Trophoblast cell (in vitro differentiated cells and primary cell): ENCODE measurements at regions not wholly inside any gene's neighbourhood (a gene's known extent, or its start where the extent isn't known, plus 50 kb on each side); places are given as distances from the start of the nearest gene placed in this dataset.

Experiments
- DNase-seq, 2 donors: peaks; one replicate each; pipeline ENCODE4 v3.0.0-alpha.2; 2016
- H2AFZ ChIP-seq: 2 replicates; pipeline ENCODE4 v1.6.1; 2013; ENCODE audit warnings: low read length, moderate library complexity, mild to moderate bottlenecking; ENCODE audit not compliant: insufficient read depth, poor library complexity
- H2AK5ac ChIP-seq: 2 replicates; pipeline ENCODE4 v1.6.1; 2013; ENCODE audit warnings: mild to moderate bottlenecking, low read length
- H2BK120ac ChIP-seq: 2 replicates; pipeline ENCODE4 v1.6.1; 2013; ENCODE audit warnings: low read length, mild to moderate bottlenecking, moderate library complexity; ENCODE audit not compliant: insufficient read depth, poor library complexity
- H2BK12ac ChIP-seq: 2 replicates; pipeline ENCODE4 v1.6.1; 2013; ENCODE audit warnings: mild to moderate bottlenecking, low read length, moderate library complexity
- H2BK5ac ChIP-seq: 2 replicates; pipeline ENCODE4 v1.6.1; 2013; ENCODE audit warnings: low read length, low read depth, moderate library complexity, mild to moderate bottlenecking; ENCODE audit not compliant: poor library complexity
- H3K14ac ChIP-seq: 2 replicates; pipeline ENCODE4 v1.6.1; 2013; ENCODE audit warnings: mild to moderate bottlenecking, low read length
- H3K18ac ChIP-seq: 2 replicates; pipeline ENCODE4 v1.6.1; 2013; ENCODE audit warnings: mild to moderate bottlenecking, low read length
- H3K23ac ChIP-seq: 2 replicates; pipeline ENCODE4 v1.6.1; 2013; ENCODE audit warnings: low read length
- H3K27ac ChIP-seq: 2 replicates; pipeline ENCODE4 v1.5.1; 2013; ENCODE audit warnings: low read depth, mild to moderate bottlenecking, inconsistent platforms, low read length, moderate library complexity
- H3K27me3 ChIP-seq: 2 replicates; pipeline ENCODE4 v1.6.1; 2013; ENCODE audit warnings: inconsistent platforms, mild to moderate bottlenecking, low read length, moderate library complexity; ENCODE audit not compliant: insufficient read depth
- H3K36me3 ChIP-seq, 2 experiments: 1 replicate in 1 of 2; 2 replicates in 1 of 2; pipeline ENCODE4 v1.6.1; 2013; ENCODE audit warnings: low read length in 2 of 2, mild to moderate bottlenecking in 2 of 2, moderate library complexity in 1 of 2; ENCODE audit not compliant: insufficient read depth in 2 of 2, control insufficient read depth in 1 of 2
- H3K4ac ChIP-seq: 2 replicates; pipeline ENCODE4 v1.6.1; 2013; ENCODE audit warnings: low read depth, mild to moderate bottlenecking, low read length, moderate library complexity
- H3K4me1 ChIP-seq, 2 experiments: 1 replicate in 1 of 2; 2 replicates in 1 of 2; pipeline ENCODE4 v1.6.1; 2013; ENCODE audit warnings: low read length in 2 of 2, mild to moderate bottlenecking in 2 of 2, moderate library complexity in 1 of 2; ENCODE audit not compliant: insufficient read depth in 2 of 2, control insufficient read depth in 1 of 2
- H3K4me2 ChIP-seq: 2 replicates; pipeline ENCODE4 v1.6.1; 2013; ENCODE audit warnings: inconsistent platforms, mild to moderate bottlenecking, low read length, moderate library complexity
- H3K4me3 ChIP-seq: 2 replicates; pipeline ENCODE4 v1.5.1; 2013; ENCODE audit warnings: mild to moderate bottlenecking, low read depth, low read length, inconsistent platforms
- H3K79me1 ChIP-seq: one replicate; pipeline ENCODE4 v1.6.1; 2013; ENCODE audit warnings: low read length
- H3K79me2 ChIP-seq: 2 replicates; pipeline ENCODE4 v1.6.1; 2013; ENCODE audit warnings: low read length, mild to moderate bottlenecking; ENCODE audit not compliant: control insufficient read depth, insufficient read depth, poor library complexity
- H3K9ac ChIP-seq: 2 replicates; pipeline ENCODE4 v1.6.1; 2013; ENCODE audit warnings: mild to moderate bottlenecking, low read length
- H3K9me3 ChIP-seq: 2 replicates; pipeline ENCODE4 v1.6.1; 2013; ENCODE audit warnings: low read depth, mild to moderate bottlenecking, control low read depth, inconsistent platforms, low read length; ENCODE audit not compliant: insufficient read depth
- H4K12ac ChIP-seq: 2 replicates; pipeline ENCODE4 v1.6.1; 2013; ENCODE audit warnings: low read depth, mild to moderate bottlenecking, low read length, moderate library complexity
- H4K8ac ChIP-seq: 2 replicates; pipeline ENCODE4 v1.6.1; 2013; ENCODE audit warnings: low read depth, mild to moderate bottlenecking, low read length, moderate library complexity
- H4K91ac ChIP-seq: one replicate; pipeline ENCODE4 v1.6.1; 2013; ENCODE audit warnings: low read depth, mild to moderate bottlenecking, low read length, moderate library complexity
- WGBS: extraction: QIAGEN DNeasy Blood & Tissue Kit; methylation state at CpG from one replicate; pipeline ENCODE4 v1.1.7; 2013; ENCODE audit warnings: missing lambda C conversion rate; ENCODE audit not compliant: insufficient read length, insufficient coverage; ENCODE audit errors: extremely low coverage; 5-methylcytosine and 5-hydroxymethylcytosine counted together

DNA sequence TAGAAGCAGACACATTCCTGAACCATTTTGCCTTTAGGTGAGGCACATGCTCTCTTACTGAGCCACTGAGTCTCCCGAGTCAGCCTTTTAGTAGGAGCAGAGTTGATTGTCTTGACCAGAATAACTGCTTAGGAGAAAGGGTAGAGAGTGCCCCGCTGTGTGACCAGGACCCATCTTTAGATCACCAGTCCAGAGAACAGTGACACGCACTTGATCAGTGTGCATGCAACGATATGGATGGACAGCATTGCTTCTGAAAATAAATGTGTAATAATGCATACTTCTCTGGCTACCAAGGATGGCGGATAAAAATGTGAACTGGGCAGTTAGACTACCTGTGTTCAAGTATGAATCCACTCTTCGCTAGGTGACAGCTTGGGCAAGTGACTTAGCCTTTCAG is 897.7 kb downstream of the TRIML1 start:
- Histone ChIP-seq H4K8ac (no peak overlapping the region), H3K4me3 (no peak overlapping the region)

DNA sequence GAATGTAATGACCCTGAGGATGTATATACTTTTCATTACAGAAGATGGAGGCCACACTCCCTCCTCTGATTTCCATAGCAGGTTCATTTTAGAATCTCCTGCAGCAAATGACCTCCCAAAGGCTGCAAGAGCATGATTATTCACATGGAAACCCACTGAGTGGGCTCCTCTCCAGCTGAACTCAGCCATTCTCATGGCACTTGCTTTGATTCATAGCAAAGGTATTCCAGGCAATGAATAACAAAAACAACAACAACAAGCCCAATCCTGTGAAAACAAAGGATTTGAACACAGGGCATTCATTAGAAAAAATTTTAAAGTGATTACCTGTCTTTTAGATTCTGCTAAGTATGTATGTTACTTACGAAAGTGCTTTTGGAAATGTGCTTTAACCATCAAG is 894.0 kb upstream of the FRG1 start:
- Histone ChIP-seq H2AFZ (no peak overlapping the region), H2BK5ac (no peak overlapping the region), H4K8ac (no peak overlapping the region), H3K23ac (no peak overlapping the region), H2AK5ac (no peak overlapping the region), H2BK120ac (no peak overlapping the region), H3K4me1 (no peaks in the 10 kb centered on the region), H3K27me3 (no peaks in the 10 kb centered on the region), H3K79me2 (no peaks in the 10 kb centered on the region), H3K14ac (no peak overlapping the region), H2BK12ac (no peak overlapping the region), H3K4me3 (no peak overlapping the region), H3K36me3 (no peaks in the 10 kb centered on the region), H3K18ac (no peak overlapping the region), H4K12ac (no peak overlapping the region), H3K9me3 (no peaks in the 10 kb centered on the region), H3K79me1 (no peaks in the 10 kb centered on the region), H3K4ac (no peak overlapping the region), H3K9ac (no peak overlapping the region), H4K91ac (no peak overlapping the region), H3K27ac (no peak overlapping the region), H3K4me2 (no peak overlapping the region)
- no CpG with 5 or more reads among the region's 1 CpG for WGBS
- DNase-seq = no peak

More for the DNA sequence above, 897.7 kb downstream of the TRIML1 start:
- WGBS = no CpG with 5 or more reads among the region's 6 CpGs
- Histone ChIP-seq H4K91ac (no peak overlapping the region), H3K9ac (no peak overlapping the region), H4K12ac (no peak overlapping the region), H3K9me3 (no peaks in the 10 kb centered on the region), H3K79me1 (no peaks in the 10 kb centered on the region), H2AK5ac (no peak overlapping the region), H3K4me2 (no peak overlapping the region), H3K79me2 (no peaks in the 10 kb centered on the region), H3K36me3 (no peaks in the 10 kb centered on the region), H2BK12ac (no peak overlapping the region), H3K27ac (no peak overlapping the region), H2BK120ac (no peak overlapping the region), H3K4me1 (peaks cover 0 to 3% of the 10 kb centered on the region in 2 experiments), H3K18ac (no peak overlapping the region), H2AFZ (no peak overlapping the region), H3K14ac (no peak overlapping the region), H3K4ac (no peak overlapping the region), H2BK5ac (no peak overlapping the region), H3K23ac (no peak overlapping the region), H3K27me3 (no peaks in the 10 kb centered on the region)
- no peak for DNase-seq

GRCh38 chr4:189048119-189048518 is 892.6 kb upstream of the FRG1 start:
- Histone ChIP-seq H3K4ac (no peak overlapping the region), H2AFZ (no peak overlapping the region), H3K36me3 (no peaks in the 10 kb centered on the region), H3K79me2 (no peaks in the 10 kb centered on the region), H4K8ac (no peak overlapping the region), H2AK5ac (no peak overlapping the region), H2BK120ac (no peak overlapping the region), H4K91ac (no peak overlapping the region), H3K23ac (no peak overlapping the region), H3K27me3 (no peaks in the 10 kb centered on the region), H3K9me3 (no peaks in the 10 kb centered on the region), H3K27ac (no peak overlapping the region), H2BK5ac (no peak overlapping the region), H3K4me1 (no peaks in the 10 kb centered on the region), H3K4me2 (no peak overlapping the region), H2BK12ac (no peak overlapping the region), H3K14ac (no peak overlapping the region), H3K9ac (no peak overlapping the region), H3K4me3 (no peak overlapping the region), H3K79me1 (no peaks in the 10 kb centered on the region), H3K18ac (no peak overlapping the region), H4K12ac (no peak overlapping the region)
- DNase-seq = no peak
- no CpG with 5 or more reads among the region's 1 CpG for WGBS

DNA sequence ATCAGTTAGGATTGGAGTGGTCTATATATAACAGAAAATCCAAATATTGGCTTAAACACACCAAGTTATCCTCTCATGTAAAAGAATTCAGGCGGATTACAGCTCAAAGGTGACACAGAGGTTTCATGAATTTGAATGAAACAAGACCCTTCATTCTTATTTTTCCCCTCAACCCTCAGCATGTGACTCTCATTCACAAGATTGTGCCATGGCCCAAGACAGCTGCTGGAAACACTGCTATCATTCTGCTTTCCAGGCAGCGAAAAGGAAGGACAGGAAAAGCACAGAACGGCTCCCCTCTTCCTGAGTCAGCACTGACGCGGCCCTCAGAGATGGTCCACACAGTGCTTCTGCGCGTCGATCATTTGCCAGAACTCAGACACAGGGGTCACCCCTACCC is 891.0 kb upstream of the FRG1 start:
- Histone ChIP-seq H2BK5ac (no peak overlapping the region), H3K4me1 (no peaks in the 10 kb centered on the region), H2AK5ac (no peak overlapping the region), H3K4me2 (no peak overlapping the region), H3K9me3 (no peaks in the 10 kb centered on the region), H3K23ac (no peak overlapping the region), H3K79me1 (no peaks in the 10 kb centered on the region), H4K12ac (no peak overlapping the region), H3K27ac (no peak overlapping the region), H3K27me3 (no peaks in the 10 kb centered on the region), H3K79me2 (no peaks in the 10 kb centered on the region), H2AFZ (no peak overlapping the region), H3K9ac (no peak overlapping the region), H2BK120ac (no peak overlapping the region), H3K14ac (no peak overlapping the region), H3K4me3 (no peak overlapping the region), H2BK12ac (no peak overlapping the region), H3K36me3 (no peaks in the 10 kb centered on the region), H4K91ac (no peak overlapping the region), H4K8ac (no peak overlapping the region), H3K18ac (no peak overlapping the region), H3K4ac (no peak overlapping the region)
- no peak for DNase-seq
- no CpG with 5 or more reads among the region's 8 CpGs for WGBS
